ENCODE measurements at regions not wholly inside any gene's neighbourhood (a gene's known extent, or its start where the extent isn't known, plus 50 kb on each side); places are given as distances from the start of the nearest gene placed in this dataset.

DNA sequence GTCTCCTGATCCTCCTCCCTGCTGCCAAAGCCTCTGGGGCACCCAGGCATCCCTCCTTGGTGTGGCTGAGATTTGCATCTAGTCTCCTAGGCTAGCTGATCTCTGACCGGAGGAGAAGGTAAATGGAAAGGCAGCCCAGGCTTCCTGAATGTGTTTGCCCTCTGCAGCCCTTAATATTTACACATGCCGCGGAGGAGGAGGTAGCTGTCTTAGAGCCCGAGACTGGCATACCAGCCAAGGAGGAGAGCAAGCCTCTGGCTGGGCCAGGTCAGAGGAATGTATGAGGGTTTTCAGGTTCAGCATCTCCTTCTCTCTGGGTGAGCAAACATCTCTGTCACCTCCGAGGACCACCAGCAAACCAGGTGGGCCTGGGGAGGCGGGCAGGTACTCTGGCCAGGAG lies 86.0 kb upstream of the GRIK3 start:
- no peak for DNase-seq
- ATAC-seq: peak; percentile 33 to 61
- Histone ChIP-seq H3K27ac (no peak overlapping the region), H3K4me3 (no peak overlapping the region), H3K36me3 (no peaks in the 10 kb centered on the region), H3K9me3 (no peaks in the 10 kb centered on the region), H3K27me3 (ENCODE audit: low read depth) (no peaks in the 10 kb centered on the region), H3K4me1 (no peaks in the 10 kb centered on the region)
- TF ChIP-seq, protein P1, sequence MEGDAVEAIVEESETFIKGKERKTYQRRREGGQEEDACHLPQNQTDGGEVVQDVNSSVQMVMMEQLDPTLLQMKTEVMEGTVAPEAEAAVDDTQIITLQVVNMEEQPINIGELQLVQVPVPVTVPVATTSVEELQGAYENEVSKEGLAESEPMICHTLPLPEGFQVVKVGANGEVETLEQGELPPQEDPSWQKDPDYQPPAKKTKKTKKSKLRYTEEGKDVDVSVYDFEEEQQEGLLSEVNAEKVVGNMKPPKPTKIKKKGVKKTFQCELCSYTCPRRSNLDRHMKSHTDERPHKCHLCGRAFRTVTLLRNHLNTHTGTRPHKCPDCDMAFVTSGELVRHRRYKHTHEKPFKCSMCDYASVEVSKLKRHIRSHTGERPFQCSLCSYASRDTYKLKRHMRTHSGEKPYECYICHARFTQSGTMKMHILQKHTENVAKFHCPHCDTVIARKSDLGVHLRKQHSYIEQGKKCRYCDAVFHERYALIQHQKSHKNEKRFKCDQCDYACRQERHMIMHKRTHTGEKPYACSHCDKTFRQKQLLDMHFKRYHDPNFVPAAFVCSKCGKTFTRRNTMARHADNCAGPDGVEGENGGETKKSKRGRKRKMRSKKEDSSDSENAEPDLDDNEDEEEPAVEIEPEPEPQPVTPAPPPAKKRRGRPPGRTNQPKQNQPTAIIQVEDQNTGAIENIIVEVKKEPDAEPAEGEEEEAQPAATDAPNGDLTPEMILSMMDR (IDR thresholded peaks at IDR 0.05): no peak
- intact Hi-C loops (cut with DNase I): no loop called here

GRCh38 chr1:37123276-37124115 lies 89.2 kb upstream of the GRIK3 start:
- no peaks in the 10 kb centered on the region for H3K4me1 ChIP-seq
- no peaks in the 10 kb centered on the region for H3K36me3 ChIP-seq
- no peak for ATAC-seq
- no peak for DNase-seq
- H3K27me3 ChIP-seq (ENCODE audit: low read depth): peaks cover 4% of the 10 kb centered on the region
- H3K27ac ChIP-seq: no peak overlapping the region
- H3K9me3 ChIP-seq: no peaks in the 10 kb centered on the region
- intact Hi-C loops (cut with DNase I): no loop called here
- no peak overlapping the region for H3K4me3 ChIP-seq
- TF ChIP-seq, protein P1 (IDR thresholded peaks at IDR 0.05): no peak

DNA sequence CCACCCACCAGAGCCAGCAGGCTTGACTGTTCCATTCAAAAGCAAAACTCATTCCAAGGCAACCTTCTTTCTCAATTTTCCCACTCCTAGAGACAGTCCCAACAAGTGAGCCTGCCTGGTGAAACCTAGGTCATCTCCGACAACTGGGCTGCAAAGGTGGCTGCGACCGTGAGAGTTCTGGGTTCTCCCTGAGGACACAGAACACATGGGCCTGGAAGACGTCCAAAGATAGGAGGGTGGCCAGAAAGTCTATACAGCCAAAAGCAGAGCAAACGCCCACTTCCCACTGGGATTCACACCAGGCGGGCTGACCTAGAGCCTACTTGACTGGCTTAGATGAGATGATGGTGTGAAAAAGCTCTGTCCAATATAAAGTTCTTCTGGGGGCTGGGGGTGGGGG lies 90.2 kb upstream of the GRIK3 start:
- H3K36me3 ChIP-seq: no peaks in the 10 kb centered on the region
- no peaks in the 10 kb centered on the region for H3K4me1 ChIP-seq
- no peak for DNase-seq
- H3K9me3 ChIP-seq: no peaks in the 10 kb centered on the region
- H3K27ac ChIP-seq: no peak overlapping the region
- intact Hi-C loops (cut with DNase I): no loop called here
- H3K4me3 ChIP-seq: no peak overlapping the region
- no peak for ATAC-seq
- peaks cover 4% of the 10 kb centered on the region for H3K27me3 ChIP-seq (ENCODE audit: low read depth)
- TF ChIP-seq, protein P1 (IDR thresholded peaks at IDR 0.05): no peak

GRCh38 chr1:37125295-37125694 lies 91.0 kb upstream of the GRIK3 start:
- H3K27me3 ChIP-seq (ENCODE audit: low read depth): peaks cover 4% of the 10 kb centered on the region
- intact Hi-C loops (cut with DNase I): no loop called here
- H3K4me1 ChIP-seq: no peaks in the 10 kb centered on the region
- no peaks in the 10 kb centered on the region for H3K9me3 ChIP-seq
- no peak for ATAC-seq
- H3K36me3 ChIP-seq: no peaks in the 10 kb centered on the region
- no peak overlapping the region for H3K27ac ChIP-seq
- no peak overlapping the region for H3K4me3 ChIP-seq
- DNase-seq: no peak
- TF ChIP-seq, protein P1 (IDR thresholded peaks at IDR 0.05): no peak

GRCh38 chr1:37127254-37127748 lies 93.0 kb upstream of the GRIK3 start:
- peaks cover 4% of the 10 kb centered on the region for H3K27me3 ChIP-seq (ENCODE audit: low read depth)
- H3K9me3 ChIP-seq: no peaks in the 10 kb centered on the region
- no peak overlapping the region for H3K27ac ChIP-seq
- ATAC-seq (no peak), DNase-seq (no peak)
- no peak overlapping the region for H3K4me3 ChIP-seq
- TF ChIP-seq, protein P1 (IDR thresholded peaks at IDR 0.05): no peak
- H3K4me1 ChIP-seq: no peaks in the 10 kb centered on the region
- no peaks in the 10 kb centered on the region for H3K36me3 ChIP-seq
- intact Hi-C loops (cut with DNase I): no loop called here

Measured in lower lobe of right lung (tissue), 2 donors.